ENCODE measurements at regions not wholly inside any gene's neighbourhood (a gene's known extent, or its start where the extent isn't known, plus 50 kb on each side); places are given as distances from the start of the nearest gene placed in this dataset.
"Not testable (repeated sequence)": the region's sequence is repeated elsewhere in the genome, so short reads cannot be mapped to it uniquely, and the experiment has no call there.

- Mint-ChIP-seq H3K9me3 (peaks cover 12% of the 10 kb centered on the region), H3K4me1 (ENCODE audit: low read depth) (no peaks in the 10 kb centered on the region), H3K36me3 (ENCODE audit: low read depth) (no peaks in the 10 kb centered on the region), H3K4me3 (no peak overlapping the region), H3K27ac (no peak overlapping the region), H3K27me3 (no peaks in the 10 kb centered on the region)
- intact Hi-C loops (cut with micrococcal nuclease) = no loop called here
These were observed 54.2 kb upstream of the PIK3R4 start for GRCh38 chr3:130800829-130801228.

- Mint-ChIP-seq H3K9me3 (peaks cover 16% of the 10 kb centered on the region), H3K27me3 (no peaks in the 10 kb centered on the region), H3K4me3 (no peak overlapping the region), H3K4me1 (ENCODE audit: low read depth) (no peaks in the 10 kb centered on the region), H3K36me3 (ENCODE audit: low read depth) (no peaks in the 10 kb centered on the region), H3K27ac (no peak overlapping the region)
- intact Hi-C loops (cut with micrococcal nuclease) = no loop called here
These were observed 54.8 kb upstream of the PIK3R4 start for GRCh38 chr3:130801473-130801872.

GRCh38 chr3:130811557-130811956 lies 64.9 kb upstream of the PIK3R4 start:
- intact Hi-C loops (cut with micrococcal nuclease) = no loop called here
- H3K36me3 Mint-ChIP-seq (ENCODE audit: low read depth) = no peaks in the 10 kb centered on the region
- H3K4me1 Mint-ChIP-seq (ENCODE audit: low read depth) = no peaks in the 10 kb centered on the region
- no peak overlapping the region for H3K27ac Mint-ChIP-seq
- no peaks in the 10 kb centered on the region for H3K9me3 Mint-ChIP-seq
- no peak overlapping the region for H3K4me3 Mint-ChIP-seq
- H3K27me3 Mint-ChIP-seq = no peaks in the 10 kb centered on the region

GRCh38 chr3:130814691-130815472 lies 68.3 kb upstream of the PIK3R4 start:
- Mint-ChIP-seq H3K27ac (no peak overlapping the region), H3K27me3 (no peaks in the 10 kb centered on the region), H3K9me3 (no peaks in the 10 kb centered on the region), H3K4me3 (no peak overlapping the region), H3K4me1 (ENCODE audit: low read depth) (peaks cover under 1% of the 10 kb centered on the region), H3K36me3 (ENCODE audit: low read depth) (no peaks in the 10 kb centered on the region)
- intact Hi-C loops (cut with micrococcal nuclease) = no loop called here

GRCh38 chr3:130816561-130817445 lies 70.2 kb upstream of the PIK3R4 start:
- H3K4me3 Mint-ChIP-seq = no peak overlapping the region
- H3K27me3 Mint-ChIP-seq = no peaks in the 10 kb centered on the region
- H3K9me3 Mint-ChIP-seq = no peaks in the 10 kb centered on the region
- H3K4me1 Mint-ChIP-seq (ENCODE audit: low read depth) = peaks cover 12% of the 10 kb centered on the region
- intact Hi-C loops (cut with micrococcal nuclease) = no loop called here
- no peak overlapping the region for H3K27ac Mint-ChIP-seq
- H3K36me3 Mint-ChIP-seq (ENCODE audit: low read depth) = no peaks in the 10 kb centered on the region

GRCh38 chr3:130818066-130818465 lies 71.4 kb upstream of the PIK3R4 start:
- H3K9me3 Mint-ChIP-seq, H3K27ac Mint-ChIP-seq: not testable (repeated sequence)

GRCh38 chr3:130820976-130821375 lies 72.9 kb upstream of the ATP2C1 start:
- H3K27me3 Mint-ChIP-seq = no peaks in the 10 kb centered on the region
- no peaks in the 10 kb centered on the region for H3K36me3 Mint-ChIP-seq (ENCODE audit: low read depth)
- no peak overlapping the region for H3K4me3 Mint-ChIP-seq
- H3K4me1 Mint-ChIP-seq (ENCODE audit: low read depth) = peaks cover 20% of the 10 kb centered on the region
- intact Hi-C loops (cut with micrococcal nuclease) = no loop called here
- H3K9me3 Mint-ChIP-seq = no peaks in the 10 kb centered on the region
- no peak overlapping the region for H3K27ac Mint-ChIP-seq

More at GRCh38 chr3:130818066-130818465, 71.4 kb upstream of the PIK3R4 start:
- H3K27me3 Mint-ChIP-seq; H3K36me3 Mint-ChIP-seq (ENCODE audit: low read depth); intact Hi-C loops (cut with micrococcal nuclease); H3K4me3 Mint-ChIP-seq: not testable (repeated sequence)
- peaks cover 12% of the 10 kb centered on the region for H3K4me1 Mint-ChIP-seq (ENCODE audit: low read depth)

- Mint-ChIP-seq H3K4me1 (ENCODE audit: low read depth) (peaks cover 20% of the 10 kb centered on the region), H3K9me3 (no peaks in the 10 kb centered on the region), H3K27me3 (no peaks in the 10 kb centered on the region)
These were observed 72.1 kb upstream of the ATP2C1 start for GRCh38 chr3:130821806-130822205.

GRCh38 chr3:130823241-130823884 lies 70.5 kb upstream of the ATP2C1 start:
- Mint-ChIP-seq H3K27me3 (no peaks in the 10 kb centered on the region), H3K4me3 (no peak overlapping the region), H3K4me1 (ENCODE audit: low read depth) (peaks cover 20% of the 10 kb centered on the region), H3K27ac (no peak overlapping the region), H3K9me3 (no peaks in the 10 kb centered on the region), H3K36me3 (ENCODE audit: low read depth) (no peaks in the 10 kb centered on the region)
- intact Hi-C loops (cut with micrococcal nuclease) = no loop called here

More at GRCh38 chr3:130821806-130822205, 72.1 kb upstream of the ATP2C1 start:
- H3K27ac Mint-ChIP-seq = no peak overlapping the region
- no peaks in the 10 kb centered on the region for H3K36me3 Mint-ChIP-seq (ENCODE audit: low read depth)
- no peak overlapping the region for H3K4me3 Mint-ChIP-seq
- intact Hi-C loops (cut with micrococcal nuclease) = no loop called here

- H3K4me3 Mint-ChIP-seq = no peak overlapping the region
- H3K9me3 Mint-ChIP-seq = no peaks in the 10 kb centered on the region
- intact Hi-C loops (cut with micrococcal nuclease) = no loop called here
- H3K36me3 Mint-ChIP-seq (ENCODE audit: low read depth) = no peaks in the 10 kb centered on the region
- peaks cover 20% of the 10 kb centered on the region for H3K4me1 Mint-ChIP-seq (ENCODE audit: low read depth)
- H3K27ac Mint-ChIP-seq = no peak overlapping the region
- H3K27me3 Mint-ChIP-seq = no peaks in the 10 kb centered on the region
These were observed 69.9 kb upstream of the ATP2C1 start for GRCh38 chr3:130823996-130824395.

GRCh38 chr3:130825762-130826299 lies 68.1 kb upstream of the ATP2C1 start:
- Mint-ChIP-seq H3K9me3 (no peaks in the 10 kb centered on the region), H3K27ac (no peak overlapping the region), H3K27me3 (no peaks in the 10 kb centered on the region), H3K4me3 (no peak overlapping the region), H3K4me1 (ENCODE audit: low read depth) (peaks cover 11% of the 10 kb centered on the region), H3K36me3 (ENCODE audit: low read depth) (no peaks in the 10 kb centered on the region)
- intact Hi-C loops (cut with micrococcal nuclease) = no loop called here

GRCh38 chr3:130826516-130827182 lies 67.2 kb upstream of the ATP2C1 start:
- Mint-ChIP-seq H3K27ac (no peak overlapping the region), H3K4me3 (no peak overlapping the region), H3K9me3 (no peaks in the 10 kb centered on the region), H3K4me1 (ENCODE audit: low read depth) (peaks cover 8% of the 10 kb centered on the region), H3K36me3 (ENCODE audit: low read depth) (no peaks in the 10 kb centered on the region), H3K27me3 (no peaks in the 10 kb centered on the region)
- intact Hi-C loops (cut with micrococcal nuclease) = no loop called here

- H3K9me3 Mint-ChIP-seq = no peaks in the 10 kb centered on the region
- H3K36me3 Mint-ChIP-seq (ENCODE audit: low read depth) = no peaks in the 10 kb centered on the region
- no peak overlapping the region for H3K27ac Mint-ChIP-seq
- H3K4me1 Mint-ChIP-seq (ENCODE audit: low read depth) = peaks cover 8% of the 10 kb centered on the region
- H3K4me3 Mint-ChIP-seq = no peak overlapping the region
- intact Hi-C loops (cut with micrococcal nuclease) = no loop called here
- no peaks in the 10 kb centered on the region for H3K27me3 Mint-ChIP-seq
These were observed 66.4 kb upstream of the ATP2C1 start for GRCh38 chr3:130827486-130827885.
